HG03521 (cell line): ENCODE measurements at regions not wholly inside any gene's neighbourhood (a gene's known extent, or its start where the extent isn't known, plus 50 kb on each side); places are given as distances from the start of the nearest gene placed in this dataset.
"Not testable (repeated sequence)": the region's sequence is repeated elsewhere in the genome, so short reads cannot be mapped to it uniquely, and the experiment has no call there.

Experiments used
- ATAC-seq: cut with Tn5 transposase; IDR thresholded peaks from one replicate; pipeline ENCODE4 v1.9.1; 2021; ENCODE audit warnings: mild to moderate bottlenecking, moderate library complexity; ENCODE audit not compliant: unreplicated experiment

DNA sequence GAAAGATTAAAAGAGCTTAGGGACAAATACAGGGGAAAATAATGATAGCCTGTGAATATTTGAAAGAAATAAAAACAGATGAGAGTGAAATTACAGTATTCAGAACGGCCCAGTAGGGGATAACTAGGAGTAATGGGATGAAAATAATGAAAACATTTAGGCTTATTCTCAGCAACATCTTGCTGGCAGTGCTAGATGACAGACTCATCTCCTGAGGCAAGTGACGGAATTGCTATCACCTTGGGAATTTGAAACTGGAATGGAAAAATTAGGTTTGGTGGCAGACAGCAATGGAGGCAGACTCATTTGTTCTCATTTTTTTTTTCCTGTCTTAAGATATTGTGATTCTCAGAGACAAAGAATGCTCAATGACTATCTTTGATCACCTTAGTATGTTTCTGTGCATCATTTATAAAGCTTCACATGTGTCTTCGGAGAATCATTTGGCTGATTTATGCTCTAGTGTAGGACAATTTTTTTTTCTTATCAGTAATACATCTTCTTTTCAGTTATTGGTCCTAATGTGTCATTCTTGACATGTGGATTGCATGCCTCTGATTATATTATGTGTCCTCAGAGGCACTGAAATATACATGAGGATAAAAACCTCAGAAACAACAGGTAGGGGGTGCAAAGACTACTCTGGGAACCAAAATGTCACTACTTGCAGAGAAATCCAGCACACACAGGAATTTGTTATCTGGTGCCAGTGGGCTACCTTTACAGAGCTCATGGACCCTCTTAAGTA is 711.7 kb downstream of the EDEM1 start:
- ATAC-seq, result no peak

DNA sequence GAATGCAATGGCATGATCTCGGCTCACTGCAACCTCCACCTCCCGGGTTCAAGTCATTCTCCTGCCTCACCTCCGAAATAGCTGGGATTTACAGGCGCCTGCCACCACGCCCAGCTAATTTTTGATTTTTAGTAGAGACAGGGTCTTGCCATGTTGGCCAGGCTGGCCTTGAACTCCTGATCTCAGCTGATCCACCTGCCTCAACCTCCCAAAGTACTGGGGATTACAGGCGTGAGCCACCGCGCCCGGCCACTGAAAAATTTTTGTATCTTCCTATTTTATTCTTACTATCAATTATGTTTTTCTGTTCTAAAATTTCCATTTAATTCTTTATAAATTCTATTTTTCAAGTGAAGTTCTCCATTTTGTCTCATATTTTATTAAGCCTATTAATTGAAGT is 730.4 kb downstream of the EDEM1 start:
- ATAC-seq, result no peak

DNA sequence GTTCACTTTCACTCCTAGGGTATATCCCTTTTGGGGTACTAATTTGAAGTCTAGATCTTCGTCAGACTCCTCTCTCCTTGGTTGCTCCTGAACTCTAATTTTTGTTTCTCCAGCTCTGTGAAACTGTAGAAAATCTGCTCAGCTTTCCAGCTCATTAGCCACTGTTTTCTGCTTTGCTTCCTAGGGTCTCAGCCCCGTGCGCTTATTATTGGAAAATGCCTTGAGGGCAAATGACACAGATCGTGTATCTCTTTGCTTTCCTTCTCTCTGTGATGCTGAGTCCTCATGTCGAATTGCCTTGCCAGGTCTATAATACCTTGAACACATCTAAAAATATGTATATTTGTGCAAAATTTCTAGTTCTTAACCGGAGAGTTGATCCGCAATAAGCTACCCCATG is 731.1 kb downstream of the EDEM1 start:
- ATAC-seq, result no peak

GRCh38 chr3:5929027-5929426 is 741.5 kb downstream of the EDEM1 start:
- no peak for ATAC-seq

DNA sequence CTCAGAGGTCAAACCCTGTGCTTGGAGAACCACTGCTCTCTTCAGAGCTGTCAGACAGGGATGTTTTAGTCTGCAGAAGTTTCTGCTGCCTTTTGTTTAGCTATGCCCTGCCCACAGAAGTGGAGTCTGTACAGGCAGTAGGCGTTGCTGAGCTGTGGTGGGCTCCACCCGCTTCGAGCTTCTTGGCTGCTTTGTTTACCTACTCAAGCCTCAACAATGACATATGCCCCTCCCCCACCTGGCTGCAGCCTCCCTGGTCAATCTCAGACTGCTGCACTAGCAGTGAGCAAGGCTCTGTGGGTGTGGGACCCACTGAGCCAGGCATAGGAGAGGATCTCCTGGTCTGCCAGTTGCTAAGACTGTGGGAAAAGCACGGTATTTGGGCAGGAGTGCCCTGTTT is 756.6 kb downstream of the EDEM1 start:
- ATAC-seq, result not testable (repeated sequence)

DNA sequence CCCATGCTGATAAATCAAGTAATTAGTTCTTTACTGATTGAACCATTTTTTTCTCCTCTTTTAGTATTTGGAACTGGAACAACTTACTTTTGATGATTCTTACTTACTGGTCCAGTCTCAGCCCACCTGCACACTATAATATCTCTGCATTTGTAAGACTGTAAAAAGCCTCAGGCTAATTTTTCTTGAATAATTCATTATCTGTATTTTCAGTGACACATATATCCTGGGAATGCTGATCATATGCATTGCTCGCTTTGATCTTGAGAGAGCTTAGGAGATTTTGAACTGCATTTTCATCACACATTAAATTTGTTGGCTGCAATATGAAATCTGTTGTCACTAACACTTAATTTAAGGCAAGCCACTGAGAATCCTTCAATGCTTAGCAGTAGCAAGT is 760.6 kb downstream of the EDEM1 start:
- no peak for ATAC-seq

- ATAC-seq, result no peak
Measured at GRCh38 chr3:5951026-5951425, 763.5 kb downstream of the EDEM1 start.

DNA sequence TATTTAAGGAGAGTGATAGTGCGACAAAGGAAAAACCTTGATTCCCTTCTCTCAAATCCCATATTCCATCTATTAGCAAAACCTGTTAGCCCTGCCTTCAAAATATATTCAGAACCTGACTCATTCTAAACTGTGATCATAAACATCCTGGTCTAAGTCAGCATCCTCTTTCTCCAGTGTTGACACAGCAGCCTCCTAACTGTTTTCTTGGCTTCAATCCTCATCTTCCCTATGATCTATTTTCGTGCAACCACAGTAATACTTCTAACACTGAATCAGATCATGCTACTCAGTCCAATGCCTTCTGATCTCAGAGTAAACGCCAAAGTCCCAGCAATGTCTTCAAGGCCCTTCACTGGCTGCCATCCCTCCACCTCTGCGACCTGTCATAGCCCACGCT is 785.1 kb downstream of the EDEM1 start:
- ATAC-seq, result no peak

DNA sequence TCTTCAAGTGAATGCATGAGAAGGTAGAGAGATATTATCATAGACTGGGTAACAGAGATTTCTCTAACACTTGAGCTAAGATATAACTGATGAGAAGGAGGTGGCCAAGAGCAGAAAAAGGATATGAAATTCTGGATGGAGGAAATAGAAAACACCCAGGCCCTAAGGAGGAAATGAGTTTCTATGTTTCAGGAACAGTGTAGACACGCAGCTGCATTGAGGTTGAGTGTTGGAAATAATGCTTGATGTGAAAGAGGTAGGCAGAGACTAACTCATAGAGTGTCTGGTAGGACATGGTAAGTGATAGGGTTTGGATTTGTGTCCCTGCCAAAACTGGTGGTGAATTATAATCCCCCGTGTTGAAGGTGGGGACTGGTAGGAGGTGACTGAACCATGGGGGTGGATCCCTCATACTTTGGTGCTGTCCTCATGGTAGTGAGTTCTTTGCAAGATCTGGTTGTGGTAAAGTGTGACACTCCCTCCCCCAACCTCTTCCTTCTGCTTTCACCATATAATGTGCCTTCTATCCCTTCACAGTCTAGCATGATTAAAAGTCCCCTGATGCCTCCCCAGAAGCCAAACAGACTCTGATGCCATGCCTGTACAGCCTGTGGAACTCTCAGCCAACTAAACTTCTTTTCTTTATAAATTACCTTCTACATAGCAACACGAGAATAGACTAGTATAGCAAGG is 787.3 kb downstream of the EDEM1 start:
- ATAC-seq, result no peak

- ATAC-seq, result no peak
Measured at GRCh38 chr3:5977331-5977730, 789.8 kb downstream of the EDEM1 start.

DNA sequence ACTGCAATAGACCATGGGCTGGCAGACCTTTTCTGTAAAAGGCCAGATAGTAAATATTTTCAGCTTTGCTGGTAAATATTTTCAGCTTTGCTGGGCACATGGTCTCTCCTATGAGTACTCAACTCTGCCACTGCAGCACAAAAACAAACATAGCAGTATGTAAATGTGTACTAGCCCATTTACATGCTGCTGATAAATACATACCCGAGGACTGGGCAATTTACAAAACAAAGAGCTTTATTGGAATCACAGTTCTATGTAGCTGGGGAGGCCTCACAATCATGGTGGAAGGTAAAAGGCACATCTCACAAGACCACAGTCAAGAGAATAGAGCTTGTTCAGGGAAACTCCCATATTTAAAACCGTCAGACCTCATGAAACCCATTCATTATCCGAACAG is 793.0 kb downstream of the EDEM1 start:
- ATAC-seq, result no peak

DNA sequence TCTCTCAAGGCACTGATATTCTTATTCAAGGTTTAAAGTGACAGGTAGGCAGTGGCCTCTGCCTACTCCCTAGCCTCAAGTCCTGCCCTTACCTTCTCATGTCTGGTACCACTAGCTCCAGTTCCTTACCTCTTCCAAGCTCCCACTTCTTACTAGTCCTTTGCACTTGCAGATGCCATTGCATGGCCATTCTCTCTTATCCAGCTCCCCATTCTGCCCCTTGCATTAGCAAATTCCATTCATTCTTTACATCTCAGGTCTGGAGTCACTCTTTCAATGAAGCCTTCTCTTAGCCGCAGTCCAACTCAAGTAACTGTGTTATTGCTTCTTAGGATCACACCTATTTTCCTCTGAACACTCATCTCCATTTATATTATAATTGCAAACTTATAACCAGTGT is 807.1 kb downstream of the EDEM1 start:
- ATAC-seq, result no peak

GRCh38 chr3:6018456-6018855 is 830.9 kb downstream of the EDEM1 start:
- ATAC-seq, result no peak

DNA sequence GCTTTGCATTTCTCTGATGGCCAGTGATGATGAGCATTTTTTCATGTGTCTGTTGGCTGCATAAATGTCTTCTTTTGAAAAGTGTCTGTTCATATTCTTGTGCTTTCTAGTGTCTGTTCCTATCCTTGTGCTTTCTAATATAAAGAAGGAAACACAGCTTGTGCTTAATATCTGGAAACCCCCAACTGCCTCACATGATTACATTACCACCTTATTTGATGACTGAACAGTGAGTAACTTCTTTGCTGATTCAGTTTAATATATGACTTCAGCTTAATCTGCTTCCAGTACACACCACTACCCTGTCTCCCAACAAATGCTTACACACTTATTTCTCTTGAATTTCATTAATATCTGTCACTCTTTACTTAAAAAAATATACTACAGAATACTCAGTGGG is 835.1 kb downstream of the EDEM1 start:
- ATAC-seq, result no peak

DNA sequence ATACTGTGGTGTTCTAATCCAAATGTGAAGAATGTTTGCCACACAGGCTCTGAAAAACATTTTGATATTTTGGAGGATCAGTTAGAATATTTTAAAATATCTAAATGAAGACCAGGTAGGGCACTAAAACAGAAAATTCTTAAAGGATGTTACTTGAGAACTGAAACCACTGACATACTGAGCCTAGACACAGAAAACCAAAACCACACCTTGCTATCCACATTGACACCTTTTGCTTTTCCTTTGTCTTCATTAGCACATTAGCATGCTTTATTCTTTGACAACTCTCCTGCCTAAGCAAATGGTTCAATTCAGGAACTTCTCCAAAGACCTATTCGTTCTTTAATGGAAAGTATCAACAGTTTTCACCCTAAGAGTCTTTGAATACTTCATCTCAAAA is 835.9 kb upstream of the GRM7 start:
- no peak for ATAC-seq

- ATAC-seq, result not testable (repeated sequence)
Measured at GRCh38 chr3:6030648-6031047, 830.3 kb upstream of the GRM7 start.

GRCh38 chr3:6035626-6036025 is 825.3 kb upstream of the GRM7 start:
- ATAC-seq, result no peak

DNA sequence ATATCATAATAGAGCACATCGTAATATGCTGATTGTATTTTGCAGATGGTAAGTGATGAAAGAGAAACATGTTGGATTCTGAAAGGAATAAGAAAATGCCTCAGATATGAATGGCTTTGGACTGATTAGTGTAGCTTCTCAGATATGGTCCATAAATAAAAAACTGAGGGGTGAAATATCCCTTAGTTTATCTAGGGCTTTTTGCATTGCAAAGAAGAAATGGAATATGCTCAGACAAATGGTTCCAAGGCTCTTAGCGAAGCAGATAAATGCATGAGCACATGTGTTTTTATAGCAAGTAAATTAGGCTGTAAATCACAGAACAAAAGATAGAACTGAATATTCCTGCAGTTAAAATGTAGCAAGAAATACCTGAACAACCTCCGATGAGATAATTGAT is 820.9 kb upstream of the GRM7 start:
- no peak for ATAC-seq

DNA sequence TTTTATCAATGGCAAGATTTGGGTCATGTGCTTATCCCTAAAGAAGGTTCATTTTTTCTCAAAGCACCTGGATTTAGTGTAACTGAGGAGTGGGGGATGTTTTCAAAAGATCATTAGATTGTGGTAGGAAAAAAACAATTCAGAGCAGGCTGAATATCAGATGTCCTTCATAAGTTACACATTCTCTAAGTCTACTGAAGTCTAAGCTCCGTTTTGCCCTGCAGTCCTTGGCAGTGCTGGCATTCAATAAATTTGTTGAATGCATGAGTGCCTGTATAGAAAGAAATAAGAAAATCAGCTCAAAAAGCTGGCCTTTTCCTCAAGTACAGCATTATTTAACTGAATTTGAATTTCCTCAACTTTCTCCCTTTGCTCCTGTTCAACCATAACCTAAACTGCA is 819.0 kb upstream of the GRM7 start:
- no peak for ATAC-seq

DNA sequence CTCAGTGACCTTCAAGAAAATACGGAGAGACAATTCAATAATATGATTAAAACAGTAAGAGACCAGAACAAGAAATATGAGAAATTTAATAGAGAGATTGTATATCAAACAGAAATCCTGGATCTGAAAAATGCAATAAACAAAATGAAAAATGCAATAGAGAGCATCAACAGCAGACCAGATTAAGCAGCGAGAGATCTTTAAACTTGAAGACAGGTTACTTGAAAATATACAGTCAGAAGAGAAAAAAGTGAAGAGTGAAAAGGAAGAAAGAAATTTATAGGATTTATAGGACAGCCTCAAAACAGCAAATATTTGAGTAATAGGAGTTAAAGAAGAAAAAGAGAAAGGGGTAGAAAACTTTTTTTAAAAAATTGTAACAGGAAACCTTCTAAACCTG is 813.9 kb upstream of the GRM7 start:
- no peak for ATAC-seq

DNA sequence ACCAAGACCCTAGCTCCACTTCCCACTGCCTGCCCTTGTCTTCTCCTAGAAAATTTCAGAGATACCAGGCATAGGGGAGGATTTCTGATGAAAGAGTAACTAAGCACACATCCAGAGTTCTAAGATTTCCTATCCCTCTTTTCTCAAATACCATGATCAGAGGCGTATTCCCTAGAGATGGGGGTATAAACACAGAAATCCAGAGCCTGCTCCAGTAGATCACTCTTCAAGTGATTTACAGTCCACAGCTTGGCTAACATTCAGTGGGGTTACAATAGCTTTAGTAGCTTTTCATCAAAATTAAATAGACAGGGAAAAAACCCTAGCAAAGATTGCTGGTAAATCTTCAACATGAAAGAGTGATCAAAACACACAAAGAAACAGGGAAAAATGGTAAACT is 800.7 kb upstream of the GRM7 start:
- no peak for ATAC-seq

DNA sequence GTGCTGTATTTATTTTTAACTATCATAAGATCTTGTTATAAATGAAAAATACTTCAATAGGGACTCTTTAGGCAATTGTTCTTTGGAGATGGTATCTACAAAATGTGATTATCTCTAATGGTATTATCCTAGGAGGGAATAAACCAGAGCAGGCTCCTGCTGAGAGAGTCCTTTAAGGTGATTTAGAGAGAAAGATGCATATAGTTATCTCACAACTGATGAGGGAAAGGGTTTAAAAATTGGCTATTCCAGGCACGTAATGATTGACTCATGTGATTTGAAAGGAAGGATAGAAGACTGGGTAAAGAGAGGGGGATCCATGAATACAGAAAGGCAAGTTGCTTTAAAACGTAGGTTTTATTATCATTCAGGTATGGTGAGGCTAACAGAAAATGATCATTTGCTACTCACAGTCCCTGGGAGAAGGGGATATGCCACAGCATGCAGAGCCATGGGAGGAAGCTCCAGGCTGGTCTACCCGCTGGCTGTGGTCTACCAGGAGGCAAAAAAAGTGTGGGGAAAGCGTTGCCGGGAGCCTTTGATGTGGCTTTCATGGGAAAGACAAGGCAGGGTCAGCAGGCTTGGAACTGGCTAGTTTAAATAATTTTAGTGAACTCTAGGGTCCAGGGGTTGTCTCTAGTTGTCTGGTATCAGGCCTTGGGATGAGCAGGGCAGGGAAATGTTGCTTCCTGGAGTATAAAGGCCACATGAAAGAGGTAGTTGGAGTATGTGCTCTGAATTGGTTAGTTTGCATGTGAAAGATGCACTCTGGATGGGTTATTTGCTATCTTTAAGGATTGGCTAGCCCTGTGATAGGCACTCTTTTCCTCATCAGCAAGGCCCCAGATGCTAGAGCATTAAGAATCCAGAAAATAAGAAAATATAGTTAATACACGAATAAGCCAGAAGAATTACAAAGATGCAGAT is 798.4 kb upstream of the GRM7 start:
- no peak for ATAC-seq
